Neural crest cell (in vitro differentiated cells): ENCODE measurements at regions not wholly inside any gene's neighbourhood (a gene's known extent, or its start where the extent isn't known, plus 50 kb on each side); places are given as distances from the start of the nearest gene placed in this dataset.

Experiments used
- DNase-seq: peaks from one replicate; pipeline ENCODE4 v3.0.0; 2021; ENCODE audit warnings: low read depth, mixed read lengths, low spot score
- H3K27ac Mint-ChIP-seq: one replicate; pipeline ENCODE4 v1.8.0; 2021; ENCODE audit warnings: mild to moderate bottlenecking, mixed read lengths; ENCODE audit not compliant: unreplicated experiment
- H3K27me3 Mint-ChIP-seq: 2 replicates; pipeline ENCODE4 v1.8.0; 2021; ENCODE audit warnings: low read depth, mild to moderate bottlenecking, mixed read lengths
- H3K36me3 Mint-ChIP-seq: 2 replicates; pipeline ENCODE4 v1.8.0; 2021; ENCODE audit warnings: low read depth, mild to moderate bottlenecking, mixed read lengths
- H3K4me1 Mint-ChIP-seq: 2 replicates; pipeline ENCODE4 v1.8.0; 2021; ENCODE audit warnings: mixed read lengths
- H3K4me3 Mint-ChIP-seq: one replicate; pipeline ENCODE4 v1.8.0; 2021; ENCODE audit warnings: mild to moderate bottlenecking, mixed read lengths
- H3K9me3 Mint-ChIP-seq: 2 replicates; pipeline ENCODE4 v1.8.0; 2021; ENCODE audit warnings: mixed read lengths
- CTCF ChIP-seq: fragments of 200-600 bp; sonication (generic); conservative IDR thresholded peaks from 2 replicates; pipeline ENCODE4 v1.5.0; 2021; ENCODE audit warnings: antibody characterized with exemption, mild to moderate bottlenecking

GRCh38 chr3:106678657-106679390, 698.4 kb upstream of the CCDC54 start:
- H3K27me3 Mint-ChIP-seq: no peaks in the 10 kb centered on the region
- no peak for DNase-seq
- no peak overlapping the region for H3K4me3 Mint-ChIP-seq
- H3K9me3 Mint-ChIP-seq: no peaks in the 10 kb centered on the region
- no peaks in the 10 kb centered on the region for H3K36me3 Mint-ChIP-seq
- no peaks in the 10 kb centered on the region for H3K4me1 Mint-ChIP-seq
- TF ChIP-seq CTCF: no peak
- no peak overlapping the region for H3K27ac Mint-ChIP-seq

GRCh38 chr3:106683953-106684620, 693.2 kb upstream of the CCDC54 start:
- no peaks in the 10 kb centered on the region for H3K27me3 Mint-ChIP-seq
- no peaks in the 10 kb centered on the region for H3K36me3 Mint-ChIP-seq
- no peak for TF ChIP-seq CTCF
- H3K4me1 Mint-ChIP-seq: no peaks in the 10 kb centered on the region
- no peak for DNase-seq
- no peak overlapping the region for H3K4me3 Mint-ChIP-seq
- no peak overlapping the region for H3K27ac Mint-ChIP-seq
- H3K9me3 Mint-ChIP-seq: no peaks in the 10 kb centered on the region

- DNase-seq: no peak
- Mint-ChIP-seq H3K4me3 (no peak overlapping the region), H3K27me3 (no peaks in the 10 kb centered on the region), H3K27ac (no peak overlapping the region), H3K36me3 (no peaks in the 10 kb centered on the region), H3K9me3 (no peaks in the 10 kb centered on the region), H3K4me1 (no peaks in the 10 kb centered on the region)
- no peak for TF ChIP-seq CTCF
Measured at GRCh38 chr3:106685745-106686144, 691.5 kb upstream of the CCDC54 start.

GRCh38 chr3:106687905-106688304, 689.3 kb upstream of the CCDC54 start:
- Mint-ChIP-seq H3K9me3 (no peaks in the 10 kb centered on the region), H3K4me1 (no peaks in the 10 kb centered on the region), H3K4me3 (no peak overlapping the region), H3K27ac (no peak overlapping the region), H3K36me3 (no peaks in the 10 kb centered on the region), H3K27me3 (no peaks in the 10 kb centered on the region)
- no peak for DNase-seq
- TF ChIP-seq CTCF: no peak

GRCh38 chr3:106688464-106688863, 688.8 kb upstream of the CCDC54 start:
- no peak for TF ChIP-seq CTCF
- no peak for DNase-seq
- no peaks in the 10 kb centered on the region for H3K4me1 Mint-ChIP-seq
- H3K9me3 Mint-ChIP-seq: no peaks in the 10 kb centered on the region
- H3K4me3 Mint-ChIP-seq: no peak overlapping the region
- H3K36me3 Mint-ChIP-seq: no peaks in the 10 kb centered on the region
- no peak overlapping the region for H3K27ac Mint-ChIP-seq
- no peaks in the 10 kb centered on the region for H3K27me3 Mint-ChIP-seq
